GM12872 (cell line): ENCODE measurements at regions not wholly inside any gene's neighbourhood (a gene's known extent, or its start where the extent isn't known, plus 50 kb on each side); places are given as distances from the start of the nearest gene placed in this dataset.

Source experiments
- CTCF ChIP-seq: IDR thresholded peaks from 3 replicates; pipeline ENCODE4 v1.5.1; 2011; ENCODE audit warnings: low read depth, mild to moderate bottlenecking, low read length, moderate library complexity; ENCODE audit not compliant: insufficient read depth

- TF ChIP-seq CTCF: no peak
Observed at GRCh38 chr17:77296769-77297409, 156.1 kb downstream of the SEC14L1 start.

GRCh38 chr17:77297693-77298666, 157.2 kb downstream of the SEC14L1 start:
- TF ChIP-seq CTCF: no peak

GRCh38 chr17:77298811-77299210, 158.0 kb downstream of the SEC14L1 start:
- no peak for TF ChIP-seq CTCF

GRCh38 chr17:77299256-77300015, 158.7 kb downstream of the SEC14L1 start:
- no peak for TF ChIP-seq CTCF

- TF ChIP-seq CTCF: no peak
Observed at GRCh38 chr17:77300016-77300686, 159.4 kb downstream of the SEC14L1 start.

GRCh38 chr17:77301694-77302266, 161.0 kb downstream of the SEC14L1 start:
- TF ChIP-seq CTCF: no peak
